ENCODE measurements at regions not wholly inside any gene's neighbourhood (a gene's known extent, or its start where the extent isn't known, plus 50 kb on each side); places are given as distances from the start of the nearest gene placed in this dataset.

GRCh38 chr21:23968722-23969647, 1638.3 kb downstream of the MRPL39 start:
- intact Hi-C loops (cut with DNase I, micrococcal nuclease): no loop called here
- DNase-seq (peak in 1 of 3 donors; percentile 54), ATAC-seq (peak; percentile 77)
- Histone ChIP-seq H3K36me3 (ENCODE audit: low read depth) (no peaks in the 10 kb centered on the region), H3K9me3 (peaks cover 36% of the 10 kb centered on the region), H3K4me3 (no peak overlapping the region), H3K4me1 (ENCODE audit: low read depth) (no peaks in the 10 kb centered on the region)
- TF ChIP-seq, protein P1, sequence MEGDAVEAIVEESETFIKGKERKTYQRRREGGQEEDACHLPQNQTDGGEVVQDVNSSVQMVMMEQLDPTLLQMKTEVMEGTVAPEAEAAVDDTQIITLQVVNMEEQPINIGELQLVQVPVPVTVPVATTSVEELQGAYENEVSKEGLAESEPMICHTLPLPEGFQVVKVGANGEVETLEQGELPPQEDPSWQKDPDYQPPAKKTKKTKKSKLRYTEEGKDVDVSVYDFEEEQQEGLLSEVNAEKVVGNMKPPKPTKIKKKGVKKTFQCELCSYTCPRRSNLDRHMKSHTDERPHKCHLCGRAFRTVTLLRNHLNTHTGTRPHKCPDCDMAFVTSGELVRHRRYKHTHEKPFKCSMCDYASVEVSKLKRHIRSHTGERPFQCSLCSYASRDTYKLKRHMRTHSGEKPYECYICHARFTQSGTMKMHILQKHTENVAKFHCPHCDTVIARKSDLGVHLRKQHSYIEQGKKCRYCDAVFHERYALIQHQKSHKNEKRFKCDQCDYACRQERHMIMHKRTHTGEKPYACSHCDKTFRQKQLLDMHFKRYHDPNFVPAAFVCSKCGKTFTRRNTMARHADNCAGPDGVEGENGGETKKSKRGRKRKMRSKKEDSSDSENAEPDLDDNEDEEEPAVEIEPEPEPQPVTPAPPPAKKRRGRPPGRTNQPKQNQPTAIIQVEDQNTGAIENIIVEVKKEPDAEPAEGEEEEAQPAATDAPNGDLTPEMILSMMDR (IDR thresholded peaks at IDR 0.05): no peak

DNA sequence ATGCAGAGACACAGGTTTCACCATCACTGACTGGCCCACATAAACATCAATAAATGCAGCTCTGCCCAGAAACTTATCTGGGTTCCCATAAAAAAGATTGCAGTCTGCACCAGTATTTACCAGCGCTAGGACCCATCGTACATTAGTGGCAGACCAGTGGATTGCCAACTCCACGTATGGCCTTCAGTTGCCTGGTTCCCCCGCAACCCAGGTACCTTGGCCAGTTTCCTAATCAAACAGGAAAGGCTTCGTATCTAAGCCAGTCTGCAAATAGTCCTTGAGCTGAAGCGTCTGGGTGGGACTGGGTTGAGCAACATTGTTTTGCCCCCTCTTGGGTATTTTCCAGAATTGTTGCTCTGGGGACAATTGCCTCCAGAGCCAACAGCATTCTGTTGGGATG, 1639.3 kb downstream of the MRPL39 start:
- intact Hi-C loops (cut with DNase I, micrococcal nuclease): no loop called here
- TF ChIP-seq, protein P1 (IDR thresholded peaks at IDR 0.05): no peak
- DNase-seq (no peak), ATAC-seq (no peak)
- H3K4me1 ChIP-seq (ENCODE audit: low read depth): no peaks in the 10 kb centered on the region
- H3K9me3 ChIP-seq: peaks cover 39% of the 10 kb centered on the region
- no peaks in the 10 kb centered on the region for H3K36me3 ChIP-seq (ENCODE audit: low read depth)
- no peak overlapping the region for H3K4me3 ChIP-seq

GRCh38 chr21:23963454-23963853, 1643.8 kb downstream of the MRPL39 start:
- Histone ChIP-seq H3K4me1 (ENCODE audit: low read depth) (no peaks in the 10 kb centered on the region), H3K9me3 (peaks cover 49% of the 10 kb centered on the region), H3K36me3 (ENCODE audit: low read depth) (no peaks in the 10 kb centered on the region), H3K4me3 (no peak overlapping the region)
- intact Hi-C loops (cut with DNase I, micrococcal nuclease): no loop called here
- TF ChIP-seq, protein P1 (IDR thresholded peaks at IDR 0.05): no peak
- ATAC-seq (no peak), DNase-seq (no peak)

GRCh38 chr21:23960769-23961168, 1646.5 kb downstream of the MRPL39 start:
- Histone ChIP-seq H3K4me1 (ENCODE audit: low read depth) (no peaks in the 10 kb centered on the region), H3K4me3 (no peak overlapping the region), H3K9me3 (peaks cover 51% of the 10 kb centered on the region), H3K36me3 (ENCODE audit: low read depth) (no peaks in the 10 kb centered on the region)
- DNase-seq (no peak), ATAC-seq (no peak)
- TF ChIP-seq, protein P1 (IDR thresholded peaks at IDR 0.05): no peak
- intact Hi-C loops (cut with DNase I, micrococcal nuclease): no loop called here

DNA sequence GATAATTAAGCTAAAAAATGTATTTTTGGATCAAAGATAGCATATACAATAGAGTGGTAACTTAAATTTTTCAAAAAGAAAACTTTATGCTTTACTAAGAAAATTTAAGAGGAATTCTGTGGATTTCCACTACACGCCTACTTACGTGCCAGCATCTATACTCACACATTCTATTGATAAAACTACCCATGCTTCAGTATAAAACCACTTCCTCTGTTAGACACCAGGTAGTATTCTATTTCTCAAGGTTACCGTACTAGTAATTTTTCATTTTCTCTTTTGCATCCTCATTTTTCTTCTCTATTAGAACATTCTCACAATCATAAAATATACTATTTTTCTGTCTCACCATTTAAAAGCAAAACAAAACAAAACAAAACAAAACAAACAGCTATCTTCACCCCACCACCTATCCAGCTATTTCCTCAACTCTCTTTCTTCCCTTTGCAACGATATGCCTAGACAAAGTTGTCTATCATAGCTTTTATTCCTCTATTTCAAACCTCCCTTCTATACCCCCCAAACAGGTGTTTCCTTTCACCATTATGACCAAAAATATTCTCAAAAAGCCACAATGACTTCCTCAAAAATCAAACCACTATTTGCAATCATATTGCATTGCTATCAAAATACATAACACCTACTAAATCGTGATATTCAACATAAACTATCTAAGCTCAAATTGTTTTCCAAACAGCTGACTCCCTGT, 1652.0 kb downstream of the MRPL39 start:
- intact Hi-C loops (cut with DNase I, micrococcal nuclease): no loop called here
- no peak overlapping the region for H3K4me3 ChIP-seq
- peaks cover 46% of the 10 kb centered on the region for H3K9me3 ChIP-seq
- H3K36me3 ChIP-seq (ENCODE audit: low read depth): no peaks in the 10 kb centered on the region
- TF ChIP-seq, protein P1 (IDR thresholded peaks at IDR 0.05): no peak
- H3K4me1 ChIP-seq (ENCODE audit: low read depth): no peaks in the 10 kb centered on the region
- DNase-seq (no peak), ATAC-seq (no peak)

Measured in mucosa of descending colon (tissue), 3 donors.